Pancreas (tissue), 10 donors: ENCODE measurements at regions not wholly inside any gene's neighbourhood (a gene's known extent, or its start where the extent isn't known, plus 50 kb on each side); places are given as distances from the start of the nearest gene placed in this dataset.

Source experiments
- ATAC-seq, 4 donors: fragments of 200-7000 bp; cut with Tn5 transposase; one replicate each; pipeline versions ENCODE4 v1.8.0 to v1.9.1; 2020; ENCODE audit warnings: mild to moderate bottlenecking in 4 of 4, moderate library complexity in 4 of 4
- DNase-seq, 6 donors: peaks; one replicate each; pipeline ENCODE4 v3.0.0-alpha.2; 2020
- FAIRE-seq: peaks from 2 replicates; lab custom pipeline; 2012; peaks lifted over from hg19 to GRCh38; lab: Jason Lieb, UNC
- H3K27ac ChIP-seq, 4 donors: fragments of 200-600 bp; sonication (generic); 1 replicate in 3 of 4; 2 replicates in 1 of 4; pipeline versions ENCODE4 v1.5.0 to v1.8.0; 2020
- H3K27me3 ChIP-seq, 4 donors: fragments of 200-600 bp; one replicate each; pipeline ENCODE4 v1.8.0; 2021
- H3K36me3 ChIP-seq, 3 donors: fragments of 200-600 bp; sonication (generic) in 1 of 3; one replicate each; pipeline versions ENCODE4 v1.5.0 to v1.8.0; 2020 to 2021
- H3K4me1 ChIP-seq, 3 donors: fragments of 200-600 bp; one replicate each; pipeline ENCODE4 v1.8.0; 2021
- H3K4me3 ChIP-seq, 4 donors: fragments of 200-600 bp; sonication (generic) in 2 of 4; one replicate each; pipeline versions ENCODE4 v1.5.0 to v1.8.0; 2020 to 2021
- H3K9me3 ChIP-seq, 4 donors: fragments of 200-600 bp; one replicate each; pipeline ENCODE4 v1.8.0; 2021
- WGBS, 2 donors: extraction: QIAGEN DNeasy Blood & Tissue Kit; methylation state at CpG; one replicate each; pipeline ENCODE4 v1.1.7; 2013; 5-methylcytosine and 5-hydroxymethylcytosine counted together
- intact Hi-C, 3 donors: fragments of 100-400 bp; cut with DNase I; formaldehyde crosslinking; loops; one replicate each; pipeline versions ENCODE4 v1.11.1 to v1.14.2; 2022
- TF ChIP-seq, protein P1 (sequence below), 4 donors: fragments of 200-600 bp; sonication (generic) in 3 of 4; IDR thresholded peaks; one replicate each; pipeline versions ENCODE4 v1.5.0 to v1.8.0; 2021; ENCODE audit warnings: antibody characterized with exemption in 4 of 4
- donor health status: healthy with polysubstance abuse.
- donor health status: DM: no; HTN: no; CAD: no; lungs with moderate emphysema.
- donor health status: DM: no; HTN: no; CAD: no.
- donor health status: control.
- donor health status: control.
- donor health status: Bipolar disorder and iron deficiency.
- donor health status: DM: yes; HTN: yes; CAD: no.
- donor health status: DM: no; HTN: no; CAD: no.
- donor health status: DM: no; HTN: no; CAD: no.
- donor health status: DM: yes; HTN: yes; CAD: no.

DNA sequence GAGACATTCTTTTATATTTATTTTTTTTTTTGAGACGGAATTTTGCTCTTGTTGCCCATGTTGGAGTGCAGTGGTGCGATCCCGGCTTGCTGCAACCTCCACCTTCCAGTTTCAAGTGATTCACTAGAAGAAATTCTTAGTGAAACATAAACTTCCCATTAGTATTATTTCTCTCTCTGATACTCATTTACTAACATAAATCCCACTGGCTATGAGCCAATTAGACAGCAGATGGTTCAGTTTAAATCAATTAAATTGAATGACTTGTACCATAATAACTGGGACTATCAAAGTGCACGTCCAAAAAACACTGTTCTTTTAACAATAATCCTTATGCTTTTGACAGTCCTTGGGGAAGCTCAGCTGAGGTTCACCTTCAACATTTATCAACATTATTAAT lies 111.2 kb upstream of the PTCHD4 start:
- 56 to 61% methylated on average over 4 of the region's 4 CpGs for WGBS, 2 donors
- H3K36me3 ChIP-seq: no peaks in the 10 kb centered on the region
- H3K9me3 ChIP-seq: no peaks in the 10 kb centered on the region
- TF ChIP-seq, protein P1, sequence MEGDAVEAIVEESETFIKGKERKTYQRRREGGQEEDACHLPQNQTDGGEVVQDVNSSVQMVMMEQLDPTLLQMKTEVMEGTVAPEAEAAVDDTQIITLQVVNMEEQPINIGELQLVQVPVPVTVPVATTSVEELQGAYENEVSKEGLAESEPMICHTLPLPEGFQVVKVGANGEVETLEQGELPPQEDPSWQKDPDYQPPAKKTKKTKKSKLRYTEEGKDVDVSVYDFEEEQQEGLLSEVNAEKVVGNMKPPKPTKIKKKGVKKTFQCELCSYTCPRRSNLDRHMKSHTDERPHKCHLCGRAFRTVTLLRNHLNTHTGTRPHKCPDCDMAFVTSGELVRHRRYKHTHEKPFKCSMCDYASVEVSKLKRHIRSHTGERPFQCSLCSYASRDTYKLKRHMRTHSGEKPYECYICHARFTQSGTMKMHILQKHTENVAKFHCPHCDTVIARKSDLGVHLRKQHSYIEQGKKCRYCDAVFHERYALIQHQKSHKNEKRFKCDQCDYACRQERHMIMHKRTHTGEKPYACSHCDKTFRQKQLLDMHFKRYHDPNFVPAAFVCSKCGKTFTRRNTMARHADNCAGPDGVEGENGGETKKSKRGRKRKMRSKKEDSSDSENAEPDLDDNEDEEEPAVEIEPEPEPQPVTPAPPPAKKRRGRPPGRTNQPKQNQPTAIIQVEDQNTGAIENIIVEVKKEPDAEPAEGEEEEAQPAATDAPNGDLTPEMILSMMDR (IDR thresholded peaks at IDR 0.05): no peak
- no peak overlapping the region for H3K27ac ChIP-seq
- no peak overlapping the region for H3K4me3 ChIP-seq
- FAIRE-seq (no peak), DNase-seq (no peak), ATAC-seq (no peak)
- intact Hi-C loops: no loop called here
- no peaks in the 10 kb centered on the region for H3K27me3 ChIP-seq
- H3K4me1 ChIP-seq: no peaks in the 10 kb centered on the region

DNA sequence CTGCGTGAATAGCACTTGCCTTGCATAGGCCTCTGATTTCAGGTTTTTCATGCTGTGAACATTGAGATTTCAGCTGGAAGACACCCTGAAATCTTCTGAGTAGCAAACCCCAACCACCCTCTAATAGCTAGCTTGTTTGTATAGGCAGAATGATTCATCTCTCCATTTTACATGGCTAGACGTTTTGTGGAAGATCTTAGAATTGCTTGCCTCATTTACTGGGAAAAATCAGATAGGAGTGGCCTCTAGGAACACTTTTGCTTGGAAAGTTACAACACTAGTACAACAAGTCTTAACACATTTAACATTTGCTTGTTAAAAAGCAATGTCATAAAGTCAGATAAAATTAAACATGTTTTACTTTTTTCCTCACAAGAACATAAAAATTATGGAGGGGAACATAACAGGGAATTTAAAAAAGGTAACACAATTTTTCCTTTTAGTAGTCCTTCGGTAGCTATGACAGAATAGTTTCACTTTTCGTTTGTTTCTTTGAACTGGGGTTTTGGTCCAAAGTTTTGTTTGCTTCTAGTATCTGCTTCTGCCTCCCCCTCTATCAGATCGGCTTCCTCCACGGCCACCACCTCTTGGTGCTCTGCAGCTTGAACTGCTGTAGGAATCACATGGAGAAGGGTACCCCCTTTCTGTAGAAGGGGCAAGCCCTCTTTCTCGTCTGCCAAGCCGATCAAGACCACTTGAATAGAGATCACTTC lies 102.2 kb upstream of the PTCHD4 start:
- Histone ChIP-seq H3K27ac (no peak overlapping the region), H3K36me3 (no peaks in the 10 kb centered on the region), H3K4me3 (no peak overlapping the region), H3K4me1 (no peaks in the 10 kb centered on the region), H3K9me3 (no peaks in the 10 kb centered on the region), H3K27me3 (no peaks in the 10 kb centered on the region)
- TF ChIP-seq, protein P1 (IDR thresholded peaks at IDR 0.05): no peak
- intact Hi-C loops: no loop called here
- no peak for ATAC-seq
- WGBS, 2 donors: 50 to 61% methylated on average over 8 of the region's 8 CpGs
- DNase-seq: no peak
- FAIRE-seq: no peak

DNA sequence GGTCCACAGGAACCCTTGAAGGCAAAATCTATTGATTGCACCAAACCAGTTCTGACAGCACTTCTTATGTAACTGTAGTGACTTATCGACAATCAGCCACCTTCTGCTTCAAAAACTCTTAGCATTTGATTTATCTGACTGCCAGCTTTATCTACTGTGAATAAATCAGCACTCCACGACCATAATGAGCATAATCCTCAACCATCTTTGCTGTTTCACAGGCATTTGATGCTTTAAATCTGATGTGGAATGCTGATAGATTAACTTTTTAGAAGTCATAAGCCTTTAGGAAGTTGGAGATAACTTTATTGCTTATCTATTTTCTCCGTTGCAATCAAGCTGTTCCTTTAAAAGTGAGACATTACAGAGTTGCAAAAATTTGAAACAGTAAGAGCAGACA lies 101.5 kb upstream of the PTCHD4 start:
- H3K27ac ChIP-seq: no peak overlapping the region
- TF ChIP-seq, protein P1 (IDR thresholded peaks at IDR 0.05): no peak
- 25 to 30% methylated on average over 3 of the region's 3 CpGs for WGBS, 2 donors
- H3K4me3 ChIP-seq: no peak overlapping the region
- H3K27me3 ChIP-seq: no peaks in the 10 kb centered on the region
- no peaks in the 10 kb centered on the region for H3K9me3 ChIP-seq
- no peak for DNase-seq
- H3K36me3 ChIP-seq: no peaks in the 10 kb centered on the region
- no peak for ATAC-seq
- no peaks in the 10 kb centered on the region for H3K4me1 ChIP-seq
- intact Hi-C loops: no loop called here
- no peak for FAIRE-seq

DNA sequence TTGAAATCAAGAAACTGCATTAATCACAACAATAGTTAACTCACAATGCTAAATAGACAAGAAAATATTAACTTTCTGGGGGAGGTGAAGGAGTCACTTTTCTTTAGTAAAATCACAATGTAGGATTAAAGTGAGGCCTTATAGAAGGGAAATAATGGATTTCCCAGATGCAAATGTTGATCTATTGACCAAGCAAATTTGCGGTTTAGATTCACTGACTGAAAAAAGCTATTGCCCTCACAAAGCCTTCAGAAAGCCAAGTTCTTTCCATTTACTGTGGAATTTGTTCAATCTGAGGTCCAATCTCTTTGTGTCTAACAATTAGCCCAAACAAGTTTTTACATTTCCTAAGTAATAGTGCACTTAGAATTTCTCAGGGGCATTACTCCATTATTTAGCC lies 95.1 kb upstream of the PTCHD4 start:
- 57 to 68% methylated on average over 1 of the region's 1 CpG for WGBS, 2 donors
- ATAC-seq: no peak

More for the DNA sequence above, 95.1 kb upstream of the PTCHD4 start:
- Histone ChIP-seq H3K4me1 (no peaks in the 10 kb centered on the region), H3K27ac (no peak overlapping the region), H3K9me3 (no peaks in the 10 kb centered on the region), H3K4me3 (no peak overlapping the region), H3K36me3 (no peaks in the 10 kb centered on the region), H3K27me3 (no peaks in the 10 kb centered on the region)
- TF ChIP-seq, protein P1 (IDR thresholded peaks at IDR 0.05): no peak
- DNase-seq: no peak
- no peak for FAIRE-seq
- intact Hi-C loops: no loop called here
